Hematopoietic multipotent progenitor cell (in vitro differentiated cells): ENCODE measurements at regions not wholly inside any gene's neighbourhood (a gene's known extent, or its start where the extent isn't known, plus 50 kb on each side); places are given as distances from the start of the nearest gene placed in this dataset.
"Not testable (repeated sequence)": the region's sequence is repeated elsewhere in the genome, so short reads cannot be mapped to it uniquely, and the experiment has no call there.

ENCODE experiments used
- DNase-seq, 3 donors: peaks; one replicate each; pipeline ENCODE4 v3.0.0-alpha.2; 2011 to 2015; ENCODE audit warnings: low read depth in 2 of 3, low spot score in 2 of 3

DNA sequence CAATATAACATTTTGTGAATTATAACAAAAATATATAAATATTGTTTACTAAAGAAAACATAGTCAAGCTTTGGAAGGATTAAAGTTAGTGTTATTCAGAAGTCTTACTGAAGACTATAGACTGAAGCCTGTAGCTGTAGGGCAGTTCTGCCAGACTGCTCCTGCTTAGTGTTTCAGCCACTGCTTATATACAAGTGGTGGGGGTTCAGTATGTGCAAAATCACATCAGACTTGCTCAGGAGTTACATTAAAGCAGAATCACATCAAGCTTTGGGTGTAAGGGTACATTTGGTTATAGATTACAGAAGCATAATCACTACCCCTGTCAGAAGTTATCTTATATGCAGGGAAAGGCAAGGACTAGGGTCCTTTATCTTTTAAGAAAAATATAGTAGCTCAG is 653.8 kb downstream of the ANKRD7 start:
- no peak for DNase-seq

- no peak for DNase-seq
Measured at GRCh38 chr7:118898284-118898683, 673.8 kb downstream of the ANKRD7 start.

DNA sequence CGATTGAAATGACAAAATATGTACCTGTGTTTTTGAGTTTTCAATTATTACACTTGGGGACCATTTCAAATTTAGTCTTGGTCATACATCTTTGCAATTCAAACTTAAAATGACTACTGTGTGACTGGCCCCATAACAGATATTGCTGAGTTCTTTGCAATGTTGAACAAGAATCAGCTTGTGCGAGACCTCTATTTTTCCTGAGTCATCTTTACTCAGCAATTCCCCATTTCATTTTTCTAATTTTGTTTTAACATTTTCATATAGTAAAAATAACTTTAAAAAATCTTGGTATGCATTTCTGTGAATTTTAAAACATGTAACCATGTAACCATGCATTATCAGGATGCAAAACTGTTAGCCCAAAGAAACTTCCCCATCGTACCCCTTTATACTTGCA is 678.1 kb downstream of the ANKRD7 start:
- no peak for DNase-seq

- DNase-seq, result no peak
Measured at GRCh38 chr7:118907911-118908527, 683.5 kb downstream of the ANKRD7 start.

DNA sequence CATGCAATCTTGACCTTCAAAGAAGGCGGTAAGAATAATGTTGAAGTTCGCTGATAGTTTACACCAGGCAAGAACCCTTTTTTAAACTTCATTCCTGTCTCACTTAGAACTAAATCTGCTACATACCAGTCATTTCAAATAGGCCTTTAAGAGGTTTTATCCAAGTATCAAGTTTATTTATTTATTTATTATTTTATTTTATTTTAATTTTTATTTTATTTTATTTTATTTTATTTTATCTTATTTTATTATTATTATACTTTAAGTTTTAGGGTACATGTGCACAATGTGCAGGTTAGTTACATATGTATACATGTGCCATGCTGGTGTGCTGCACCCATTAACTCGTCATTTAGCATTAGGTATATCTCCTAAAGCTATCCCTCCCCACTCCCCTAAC is 691.6 kb downstream of the ANKRD7 start:
- DNase-seq, result not testable (repeated sequence)

GRCh38 chr7:118918556-118918955 is 694.1 kb downstream of the ANKRD7 start:
- peak in 1 of 3 donors; percentile 5 for DNase-seq

DNA sequence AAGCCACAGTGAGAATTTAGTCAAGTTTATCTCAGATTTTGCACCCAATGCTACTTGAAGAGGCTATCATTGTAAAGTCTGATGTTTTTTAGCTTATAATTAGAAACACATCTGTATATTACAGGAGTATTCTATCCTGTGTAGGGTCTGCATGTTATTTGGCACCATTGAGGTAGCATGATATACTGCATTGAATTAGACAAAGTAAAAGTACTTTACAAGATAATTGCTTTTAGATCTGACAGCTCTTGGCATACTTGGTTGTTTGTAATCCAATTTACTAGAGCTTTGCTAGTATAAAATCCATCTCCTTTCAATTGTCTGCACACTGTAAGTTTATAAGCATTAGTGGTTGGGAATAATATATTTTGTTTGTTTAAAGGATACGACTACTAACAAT is 714.3 kb downstream of the ANKRD7 start:
- no peak for DNase-seq

GRCh38 chr7:118944271-118944670 is 719.8 kb downstream of the ANKRD7 start:
- DNase-seq, result no peak

- no peak for DNase-seq
Measured at GRCh38 chr7:118945911-118946682, 721.6 kb downstream of the ANKRD7 start.

DNA sequence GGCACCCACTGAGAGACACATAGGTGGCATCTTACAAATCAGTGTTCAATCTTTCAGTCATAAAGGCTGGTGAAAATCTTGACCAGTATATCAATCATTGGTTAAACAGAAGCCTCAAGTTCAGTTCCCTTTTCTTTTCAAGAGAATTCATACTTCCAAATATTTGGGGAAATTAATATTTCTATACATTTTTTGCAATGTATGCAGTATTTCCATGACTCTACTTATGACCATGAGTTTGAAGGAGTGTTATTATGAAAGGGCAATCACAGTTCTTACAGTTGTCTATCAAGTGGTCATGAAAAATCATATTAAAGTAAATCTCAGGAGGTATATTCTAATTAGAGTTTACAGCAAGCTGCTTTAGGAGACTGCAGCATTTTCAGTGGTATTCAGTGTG is 724.0 kb downstream of the ANKRD7 start:
- DNase-seq, result no peak

DNA sequence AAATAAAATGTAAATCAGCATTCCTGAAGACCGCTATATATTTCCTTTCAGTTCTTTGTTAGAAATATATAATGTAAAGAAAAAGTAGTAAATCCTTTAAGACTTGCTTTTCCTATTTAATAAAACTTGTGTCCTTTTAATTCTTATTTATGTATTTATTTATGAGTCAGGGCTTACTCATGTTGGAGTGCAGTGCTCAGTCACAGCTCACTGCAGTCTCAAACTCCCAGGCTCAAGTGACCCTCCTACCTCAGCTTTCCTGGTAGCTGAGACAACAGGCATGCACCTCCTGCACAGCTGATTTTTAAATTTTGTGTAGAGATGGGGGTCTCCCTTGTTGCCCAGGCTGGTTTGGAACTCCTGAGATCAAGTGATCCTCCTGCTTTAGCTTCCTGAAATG is 724.5 kb downstream of the ANKRD7 start:
- no peak for DNase-seq

GRCh38 chr7:118956285-118956684 is 731.8 kb downstream of the ANKRD7 start:
- DNase-seq, result not testable (repeated sequence)

DNA sequence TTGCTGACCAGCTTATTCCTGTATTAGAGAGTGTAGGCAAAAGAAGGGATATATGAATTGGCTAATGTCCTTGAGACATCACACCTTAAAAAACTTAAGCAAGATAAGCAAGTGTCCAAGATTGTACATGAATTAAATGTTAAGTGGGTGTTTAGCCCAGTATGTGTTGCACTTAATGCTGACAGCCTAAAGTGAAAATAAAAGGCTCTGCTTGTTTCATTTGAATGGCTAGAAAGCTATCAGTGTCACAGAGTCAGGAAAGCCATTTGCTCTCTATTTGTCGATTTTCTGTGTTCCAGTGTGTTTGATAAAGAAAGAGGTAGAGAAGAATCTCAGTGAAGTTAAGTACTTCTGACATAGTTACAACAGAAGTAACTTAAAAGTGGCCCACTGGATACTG is 744.9 kb downstream of the ANKRD7 start:
- no peak for DNase-seq

- no peak for DNase-seq
Measured at GRCh38 chr7:118971706-118972105, 747.2 kb downstream of the ANKRD7 start.

- DNase-seq, result no peak
Measured at GRCh38 chr7:118974836-118975235, 750.3 kb downstream of the ANKRD7 start.

GRCh38 chr7:118995350-118995749 is 770.8 kb downstream of the ANKRD7 start:
- DNase-seq, result no peak

DNA sequence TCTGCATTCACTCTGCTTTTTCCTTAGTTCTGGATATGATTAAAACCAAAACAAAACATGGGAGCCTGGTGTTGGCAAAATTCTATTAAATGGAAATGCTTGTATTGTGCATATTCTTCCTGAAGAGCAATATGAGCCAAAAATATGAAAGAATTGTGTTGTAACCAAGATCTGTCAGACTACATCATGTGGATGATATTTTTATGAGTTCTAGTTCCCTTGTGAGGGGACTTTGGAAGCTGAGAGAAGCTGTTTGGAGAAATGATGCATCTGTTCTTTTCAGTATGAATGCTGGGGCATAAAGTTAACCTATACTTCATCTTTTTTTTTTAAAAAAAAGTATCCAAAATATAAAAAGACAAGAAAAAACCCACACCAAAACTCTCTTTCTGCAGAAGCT is 782.7 kb downstream of the ANKRD7 start:
- no peak for DNase-seq

DNA sequence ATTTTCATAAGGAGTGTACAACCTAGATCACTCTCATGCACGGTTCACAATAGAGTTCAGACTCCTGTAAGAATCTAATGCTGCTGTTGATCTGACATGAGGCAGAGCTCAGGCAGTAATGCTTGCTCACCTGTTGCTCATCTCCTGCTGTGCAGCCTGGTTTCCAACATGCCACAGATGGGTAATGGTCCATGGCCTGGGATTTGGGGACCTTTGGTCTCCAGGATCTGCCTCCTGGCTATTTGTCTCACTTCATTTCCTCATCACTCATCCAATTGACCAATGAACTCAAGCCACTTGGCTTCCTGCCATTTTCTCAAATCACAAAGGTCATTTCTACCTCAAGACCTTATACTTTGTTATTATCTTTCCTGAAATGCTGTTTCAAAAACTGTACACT is 786.1 kb downstream of the ANKRD7 start:
- no peak for DNase-seq

- no peak for DNase-seq
Measured at GRCh38 chr7:119026391-119026790, 801.9 kb downstream of the ANKRD7 start.

- no peak for DNase-seq
Measured at GRCh38 chr7:119028736-119029135, 804.2 kb downstream of the ANKRD7 start.

DNA sequence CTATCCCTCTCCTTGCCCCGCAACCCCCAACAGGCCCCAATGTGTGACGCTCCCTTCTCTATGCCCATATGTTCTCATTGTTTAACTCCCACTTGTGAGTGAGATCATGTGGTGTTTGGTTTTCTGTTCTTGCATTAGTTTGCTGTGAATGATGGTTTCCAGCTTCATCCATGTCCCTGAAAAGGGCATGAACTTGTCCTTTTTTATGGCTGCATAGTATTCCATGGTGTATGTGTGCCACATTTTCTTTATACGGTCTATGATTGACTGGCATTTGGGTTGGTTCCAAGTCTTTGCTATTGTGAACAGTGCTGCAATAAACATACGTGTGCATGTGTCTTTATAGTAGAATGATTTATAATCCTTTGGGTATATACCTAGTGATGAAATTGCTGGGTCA is 807.6 kb downstream of the ANKRD7 start:
- not testable (repeated sequence) for DNase-seq

- no peak for DNase-seq
Measured at GRCh38 chr7:119033641-119034040, 809.1 kb downstream of the ANKRD7 start.

GRCh38 chr7:119037941-119038340 is 813.4 kb downstream of the ANKRD7 start:
- no peak for DNase-seq
